Breast epithelium (tissue), 3 donors: ENCODE measurements at regions not wholly inside any gene's neighbourhood (a gene's known extent, or its start where the extent isn't known, plus 50 kb on each side); places are given as distances from the start of the nearest gene placed in this dataset.

Experiments
- CTCF ChIP-seq, 3 donors: fragments of 450-650 bp; IDR thresholded peaks; one replicate each; pipeline ENCODE4 v1.5.1; 2016 to 2017; ENCODE audit warnings: antibody characterized with exemption in 3 of 3, mild to moderate bottlenecking in 3 of 3, moderate library complexity in 3 of 3
- POLR2A ChIP-seq: fragments of 450-650 bp; IDR thresholded peaks from one replicate; pipeline ENCODE4 v1.6.1; 2016; ENCODE audit warnings: antibody characterized with exemption, mild to moderate bottlenecking, moderate library complexity
- POLR2AphosphoS5 ChIP-seq, 3 donors: sonication (generic); formaldehyde crosslinking; IDR thresholded peaks; one replicate each; pipeline ENCODE4 v1.6.1; 2017; ENCODE audit warnings: antibody characterized with exemption in 3 of 3

- TF ChIP-seq CTCF (IDR thresholded peaks at IDR 0.05) (no peak), POLR2A (no peak), POLR2AphosphoS5 (IDR thresholded peaks at IDR 0.05) (no peak)
These were observed 137.9 kb upstream of the NALF2 start for GRCh38 chrX:69366183-69366582.
